H9 (cell line): ENCODE measurements at regions not wholly inside any gene's neighbourhood (a gene's known extent, or its start where the extent isn't known, plus 50 kb on each side); places are given as distances from the start of the nearest gene placed in this dataset.

Experiments
- DNase-seq: peaks from one replicate; pipeline ENCODE4 v3.0.0-alpha.2; 2017
- H2AFZ ChIP-seq: one replicate; pipeline ENCODE4 v1.6.1; 2013; ENCODE audit warnings: mild to moderate bottlenecking, low read length, control low read depth, moderate library complexity
- H2AK5ac ChIP-seq: 2 replicates; pipeline ENCODE4 v1.6.1; 2013; ENCODE audit warnings: low read length, control low read depth, mixed read lengths; ENCODE audit not compliant: insufficient read length
- H2BK120ac ChIP-seq: one replicate; pipeline ENCODE4 v1.6.1; 2013; ENCODE audit warnings: low read depth, mild to moderate bottlenecking, low read length, control low read depth, inconsistent platforms; ENCODE audit not compliant: poor library complexity, severe bottlenecking
- H2BK12ac ChIP-seq: 2 replicates; pipeline ENCODE4 v1.6.1; 2013; ENCODE audit warnings: low read length, control low read depth, mixed read lengths, low read depth; ENCODE audit not compliant: insufficient read length
- H2BK15ac ChIP-seq: 2 replicates; pipeline ENCODE4 v1.6.1; 2013; ENCODE audit warnings: low read depth, low read length, control low read depth
- H2BK20ac ChIP-seq: one replicate; pipeline ENCODE4 v1.6.1; 2013; ENCODE audit warnings: low read depth, mild to moderate bottlenecking, low read length, control low read depth, inconsistent platforms; ENCODE audit not compliant: poor library complexity, severe bottlenecking
- H2BK5ac ChIP-seq: 2 replicates; pipeline ENCODE4 v1.6.1; 2013; ENCODE audit warnings: low read length, control low read depth, mixed read lengths; ENCODE audit not compliant: insufficient read length
- H3K14ac ChIP-seq: 2 replicates; pipeline ENCODE4 v1.6.1; 2013; ENCODE audit warnings: low read length, control low read depth; ENCODE audit not compliant: insufficient read depth
- H3K18ac ChIP-seq: 2 replicates; pipeline ENCODE4 v1.6.1; 2013; ENCODE audit warnings: low read depth, mild to moderate bottlenecking, mixed read lengths, low read length, control low read depth; ENCODE audit not compliant: insufficient read length
- H3K23ac ChIP-seq: 2 replicates; pipeline ENCODE4 v1.6.1; 2013; ENCODE audit warnings: low read length, control low read depth, mixed read lengths, low read depth; ENCODE audit not compliant: insufficient read length
- H3K23me2 ChIP-seq: 2 replicates; pipeline ENCODE4 v1.6.1; 2013; ENCODE audit warnings: low read depth, mild to moderate bottlenecking, mixed read lengths, low read length, control low read depth; ENCODE audit not compliant: insufficient read length, poor library complexity, severe bottlenecking
- H3K27ac ChIP-seq: 2 replicates; pipeline ENCODE4 v1.5.1; 2013; ENCODE audit warnings: low read length, control low read depth, mixed read lengths, low read depth; ENCODE audit not compliant: insufficient read length
- H3K27me3 ChIP-seq: 2 replicates; pipeline ENCODE4 v1.6.1; 2013; ENCODE audit warnings: low read length, control low read depth, inconsistent platforms; ENCODE audit not compliant: insufficient read depth
- H3K4ac ChIP-seq: 2 replicates; pipeline ENCODE4 v1.6.1; 2013; ENCODE audit warnings: low read depth, mild to moderate bottlenecking, control low read depth, inconsistent platforms, low read length, moderate library complexity
- H3K4me1 ChIP-seq: 2 replicates; pipeline ENCODE4 v1.6.1; 2013; ENCODE audit warnings: low read length, control low read depth, inconsistent platforms; ENCODE audit not compliant: insufficient read depth
- H3K4me2 ChIP-seq: 2 replicates; pipeline ENCODE4 v1.6.1; 2013; ENCODE audit warnings: low read length, control low read depth, mixed read lengths; ENCODE audit not compliant: insufficient read length, insufficient read depth
- H3K56ac ChIP-seq: 2 replicates; pipeline ENCODE4 v1.6.1; 2013; ENCODE audit warnings: low read depth, mild to moderate bottlenecking, mixed read lengths, low read length, control low read depth; ENCODE audit not compliant: insufficient read length
- H3K79me1 ChIP-seq: 2 replicates; pipeline ENCODE4 v1.6.1; 2013; ENCODE audit warnings: low read depth, mild to moderate bottlenecking, moderate library complexity, low read length, control low read depth, inconsistent platforms; ENCODE audit not compliant: insufficient read depth, poor library complexity, severe bottlenecking
- H3K79me2 ChIP-seq: 2 replicates; pipeline ENCODE4 v1.6.1; 2013; ENCODE audit warnings: low read length, control low read depth, inconsistent platforms; ENCODE audit not compliant: insufficient read depth
- H3K9ac ChIP-seq: 2 replicates; pipeline ENCODE4 v1.6.1; 2013; ENCODE audit warnings: low read length, control low read depth, mixed read lengths; ENCODE audit not compliant: insufficient read length; ENCODE audit errors: extremely low read depth
- H3K9me3 ChIP-seq: one replicate; pipeline ENCODE4 v1.6.1; 2013; ENCODE audit warnings: low read depth, low read length, inconsistent platforms; ENCODE audit not compliant: control insufficient read depth
- H3T11ph ChIP-seq: one replicate; pipeline ENCODE4 v1.6.1; 2013; ENCODE audit warnings: mild to moderate bottlenecking, low read length, control low read depth, inconsistent platforms
- H4K20me1 ChIP-seq: one replicate; pipeline ENCODE4 v1.6.1; 2013; ENCODE audit not compliant: control insufficient read depth, insufficient read length, insufficient read depth
- H4K5ac ChIP-seq: 2 replicates; pipeline ENCODE4 v1.6.1; 2013; ENCODE audit warnings: low read depth, mild to moderate bottlenecking, mixed read lengths, low read length, control low read depth; ENCODE audit not compliant: insufficient read length
- H4K8ac ChIP-seq: replicated peaks from 2 replicates; pipeline ENCODE4 v1.6.1; 2013; ENCODE audit warnings: low read length, control low read depth, mixed read lengths, low read depth; ENCODE audit not compliant: insufficient read length
- H4K91ac ChIP-seq: 2 replicates; pipeline ENCODE4 v1.6.1; 2013; ENCODE audit warnings: low read depth, mild to moderate bottlenecking, moderate library complexity, mixed read lengths, low read length, control low read depth; ENCODE audit not compliant: insufficient read length
- H3K27ac Mint-ChIP-seq, 3 experiments: 2 replicates in 2 of 3; 3 replicates in 1 of 3; pipeline ENCODE4 v1.8.0; 2020 to 2021; ENCODE audit warnings: mixed read lengths in 3 of 3, mild to moderate bottlenecking in 1 of 3, moderate library complexity in 1 of 3
- H3K27me3 Mint-ChIP-seq: 2 replicates; pipeline ENCODE4 v1.8.0; 2021; ENCODE audit warnings: low read depth, mild to moderate bottlenecking, moderate library complexity, mixed read lengths
- H3K36me3 Mint-ChIP-seq, 3 experiments: 2 replicates in 2 of 3; 3 replicates in 1 of 3; pipeline ENCODE4 v1.8.0; 2020 to 2021; ENCODE audit warnings: low read depth in 3 of 3, mixed read lengths in 3 of 3; ENCODE audit not compliant: insufficient read depth in 1 of 3
- H3K4me1 Mint-ChIP-seq, 2 experiments: 2 replicates each; pipeline ENCODE4 v1.8.0; 2020; ENCODE audit warnings: mixed read lengths in 2 of 2
- H3K4me3 Mint-ChIP-seq, 2 experiments: 2 replicates in 1 of 2; 3 replicates in 1 of 2; pipeline ENCODE4 v1.8.0; 2020 to 2021; ENCODE audit warnings: mild to moderate bottlenecking in 2 of 2, mixed read lengths in 2 of 2, moderate library complexity in 1 of 2
- H3K9me3 Mint-ChIP-seq, 2 experiments: 2 replicates in 1 of 2; 3 replicates in 1 of 2; pipeline ENCODE4 v1.8.0; 2020; ENCODE audit warnings: mild to moderate bottlenecking in 2 of 2, mixed read lengths in 2 of 2, moderate library complexity in 1 of 2
- WGBS: extraction: QIAGEN DNeasy Blood & Tissue Kit; methylation state at CpG from one replicate; pipeline ENCODE4 v1.1.7; 2013; ENCODE audit warnings: missing lambda C conversion rate, low lambda C conversion rate, mixed read lengths; ENCODE audit not compliant: insufficient read length; ENCODE audit errors: extremely low coverage; 5-methylcytosine and 5-hydroxymethylcytosine counted together
- TF ChIP-seq, protein P1 (sequence below): fragments of 200-600 bp; sonication (generic); conservative IDR thresholded peaks from 3 replicates; pipeline ENCODE4 v1.8.0; 2021; ENCODE audit warnings: antibody characterized with exemption, mild to moderate bottlenecking

DNA sequence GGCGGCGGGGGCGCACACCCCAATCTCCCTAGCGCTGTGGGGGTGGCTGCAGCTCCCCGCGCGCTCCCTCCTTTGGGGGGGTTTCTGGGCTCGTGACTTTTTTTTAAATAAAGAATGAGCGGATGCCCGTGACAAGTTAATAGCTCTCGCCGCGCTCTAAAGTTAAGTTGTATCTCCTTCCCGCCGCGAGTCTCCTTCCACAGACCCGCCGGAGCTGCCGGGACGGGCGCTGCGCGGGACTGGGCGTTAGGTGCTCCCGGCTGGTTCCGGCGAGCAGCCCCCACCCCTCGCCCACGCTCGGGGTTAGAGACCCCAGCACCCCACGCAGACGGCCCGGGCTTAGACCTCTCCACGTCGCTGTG is 82.6 kb upstream of the HMGA2 start:
- no peak overlapping the region for H2BK20ac ChIP-seq
- no peaks in the 10 kb centered on the region for H3K27me3 ChIP-seq
- Mint-ChIP-seq H3K27ac (no peak overlapping the region), H3K4me1 (peaks cover 21 to 24% of the 10 kb centered on the region in 2 experiments), H3K27me3 (peaks cover 43% of the 10 kb centered on the region), H3K36me3 (no peaks in the 10 kb centered on the region; a peak in 1 of 7 replicates), H3K4me3 (peak overlapping the region; percentile 79 to 95), H3K9me3 (peaks cover 0 to 2% of the 10 kb centered on the region in 2 experiments; a peak in 3 of 5 replicates)
- no peak overlapping the region for H2BK120ac ChIP-seq
- no peak overlapping the region for H3K23ac ChIP-seq
- H3K14ac ChIP-seq: peak overlapping the region; percentile 76; the same call in 1 of the 2 replicates
- H3T11ph ChIP-seq: no peak overlapping the region
- no peak for DNase-seq
- H3K18ac ChIP-seq: peak overlapping the region; percentile 27
- H4K5ac ChIP-seq: no peak overlapping the region
- H3K23me2 ChIP-seq: peaks cover 12% of the 10 kb centered on the region
- no peak overlapping the region for H3K4ac ChIP-seq
- H4K20me1 ChIP-seq: no peaks in the 10 kb centered on the region
- H2AK5ac ChIP-seq: no peak overlapping the region
- no peaks in the 10 kb centered on the region for H3K9me3 ChIP-seq
- H3K4me1 ChIP-seq: peaks cover 4% of the 10 kb centered on the region; the same call in 1 of the 2 replicates
- no peak overlapping the region for H2BK5ac ChIP-seq
- H3K9ac ChIP-seq: no peak overlapping the region
- TF ChIP-seq, protein P1, sequence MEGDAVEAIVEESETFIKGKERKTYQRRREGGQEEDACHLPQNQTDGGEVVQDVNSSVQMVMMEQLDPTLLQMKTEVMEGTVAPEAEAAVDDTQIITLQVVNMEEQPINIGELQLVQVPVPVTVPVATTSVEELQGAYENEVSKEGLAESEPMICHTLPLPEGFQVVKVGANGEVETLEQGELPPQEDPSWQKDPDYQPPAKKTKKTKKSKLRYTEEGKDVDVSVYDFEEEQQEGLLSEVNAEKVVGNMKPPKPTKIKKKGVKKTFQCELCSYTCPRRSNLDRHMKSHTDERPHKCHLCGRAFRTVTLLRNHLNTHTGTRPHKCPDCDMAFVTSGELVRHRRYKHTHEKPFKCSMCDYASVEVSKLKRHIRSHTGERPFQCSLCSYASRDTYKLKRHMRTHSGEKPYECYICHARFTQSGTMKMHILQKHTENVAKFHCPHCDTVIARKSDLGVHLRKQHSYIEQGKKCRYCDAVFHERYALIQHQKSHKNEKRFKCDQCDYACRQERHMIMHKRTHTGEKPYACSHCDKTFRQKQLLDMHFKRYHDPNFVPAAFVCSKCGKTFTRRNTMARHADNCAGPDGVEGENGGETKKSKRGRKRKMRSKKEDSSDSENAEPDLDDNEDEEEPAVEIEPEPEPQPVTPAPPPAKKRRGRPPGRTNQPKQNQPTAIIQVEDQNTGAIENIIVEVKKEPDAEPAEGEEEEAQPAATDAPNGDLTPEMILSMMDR: no peak
- H3K27ac ChIP-seq: no peak overlapping the region
- H3K56ac ChIP-seq: no peak overlapping the region
- no peak overlapping the region for H2BK15ac ChIP-seq
- no peak overlapping the region for H2BK12ac ChIP-seq
- H3K4me2 ChIP-seq: peak overlapping the region; percentile 46
- H3K79me2 ChIP-seq: no peaks in the 10 kb centered on the region
- WGBS: no CpG with 5 or more reads among the region's 35 CpGs
- H4K91ac ChIP-seq: no peak overlapping the region
- H4K8ac ChIP-seq: no peak overlapping the region
- no peaks in the 10 kb centered on the region for H3K79me1 ChIP-seq
- no peak overlapping the region for H2AFZ ChIP-seq
